ENCODE measurements at regions not wholly inside any gene's neighbourhood (a gene's known extent, or its start where the extent isn't known, plus 50 kb on each side); places are given as distances from the start of the nearest gene placed in this dataset.

DNA sequence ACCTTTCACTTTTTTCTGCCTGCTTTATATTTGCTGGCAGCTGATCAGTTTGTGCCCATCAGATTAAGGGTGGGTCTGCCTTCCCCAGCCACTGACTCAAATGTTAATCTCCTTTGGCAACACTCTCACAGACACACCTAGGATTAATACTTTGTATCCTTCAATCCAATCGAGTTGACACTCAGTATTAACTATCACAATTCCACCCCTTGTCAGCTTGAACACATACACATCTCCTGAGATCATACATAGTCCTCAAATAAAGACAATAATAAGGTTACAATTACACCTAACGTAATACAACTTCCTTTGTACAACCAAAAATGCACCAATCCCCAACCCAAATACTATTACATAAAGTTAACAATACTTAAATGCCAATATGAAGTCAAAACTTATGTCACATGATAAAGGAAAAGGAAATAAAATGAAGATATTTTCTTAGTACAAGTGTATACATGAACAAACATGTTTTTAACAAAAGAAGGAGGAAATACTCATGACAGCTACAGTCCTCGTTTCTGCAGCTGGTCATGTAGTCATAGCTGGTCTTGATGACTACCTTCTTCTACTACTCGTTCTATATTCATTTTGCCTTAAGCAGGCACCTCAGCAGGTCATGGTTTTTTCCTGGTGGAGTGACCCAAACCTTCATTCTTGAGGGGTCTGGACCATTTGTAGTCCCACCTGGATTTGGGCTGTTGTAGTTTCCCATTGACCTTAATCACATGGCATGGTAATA is 96.7 kb upstream of the CABCOCO1 start:
- TF ChIP-seq, protein P1, sequence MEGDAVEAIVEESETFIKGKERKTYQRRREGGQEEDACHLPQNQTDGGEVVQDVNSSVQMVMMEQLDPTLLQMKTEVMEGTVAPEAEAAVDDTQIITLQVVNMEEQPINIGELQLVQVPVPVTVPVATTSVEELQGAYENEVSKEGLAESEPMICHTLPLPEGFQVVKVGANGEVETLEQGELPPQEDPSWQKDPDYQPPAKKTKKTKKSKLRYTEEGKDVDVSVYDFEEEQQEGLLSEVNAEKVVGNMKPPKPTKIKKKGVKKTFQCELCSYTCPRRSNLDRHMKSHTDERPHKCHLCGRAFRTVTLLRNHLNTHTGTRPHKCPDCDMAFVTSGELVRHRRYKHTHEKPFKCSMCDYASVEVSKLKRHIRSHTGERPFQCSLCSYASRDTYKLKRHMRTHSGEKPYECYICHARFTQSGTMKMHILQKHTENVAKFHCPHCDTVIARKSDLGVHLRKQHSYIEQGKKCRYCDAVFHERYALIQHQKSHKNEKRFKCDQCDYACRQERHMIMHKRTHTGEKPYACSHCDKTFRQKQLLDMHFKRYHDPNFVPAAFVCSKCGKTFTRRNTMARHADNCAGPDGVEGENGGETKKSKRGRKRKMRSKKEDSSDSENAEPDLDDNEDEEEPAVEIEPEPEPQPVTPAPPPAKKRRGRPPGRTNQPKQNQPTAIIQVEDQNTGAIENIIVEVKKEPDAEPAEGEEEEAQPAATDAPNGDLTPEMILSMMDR (conservative IDR thresholded peaks at IDR 0.05; ENCODE audit: low read length), result no peak
- TF ChIP-seq EZH2phosphoT487 (IDR thresholded peaks at IDR 0.05; ENCODE audit: borderline replicate concordance, low read depth, low read length), result no peak
